ENCODE measurements at regions not wholly inside any gene's neighbourhood (a gene's known extent, or its start where the extent isn't known, plus 50 kb on each side); places are given as distances from the start of the nearest gene placed in this dataset.
"Not testable (repeated sequence)": the region's sequence is repeated elsewhere in the genome, so short reads cannot be mapped to it uniquely, and the experiment has no call there.

DNA sequence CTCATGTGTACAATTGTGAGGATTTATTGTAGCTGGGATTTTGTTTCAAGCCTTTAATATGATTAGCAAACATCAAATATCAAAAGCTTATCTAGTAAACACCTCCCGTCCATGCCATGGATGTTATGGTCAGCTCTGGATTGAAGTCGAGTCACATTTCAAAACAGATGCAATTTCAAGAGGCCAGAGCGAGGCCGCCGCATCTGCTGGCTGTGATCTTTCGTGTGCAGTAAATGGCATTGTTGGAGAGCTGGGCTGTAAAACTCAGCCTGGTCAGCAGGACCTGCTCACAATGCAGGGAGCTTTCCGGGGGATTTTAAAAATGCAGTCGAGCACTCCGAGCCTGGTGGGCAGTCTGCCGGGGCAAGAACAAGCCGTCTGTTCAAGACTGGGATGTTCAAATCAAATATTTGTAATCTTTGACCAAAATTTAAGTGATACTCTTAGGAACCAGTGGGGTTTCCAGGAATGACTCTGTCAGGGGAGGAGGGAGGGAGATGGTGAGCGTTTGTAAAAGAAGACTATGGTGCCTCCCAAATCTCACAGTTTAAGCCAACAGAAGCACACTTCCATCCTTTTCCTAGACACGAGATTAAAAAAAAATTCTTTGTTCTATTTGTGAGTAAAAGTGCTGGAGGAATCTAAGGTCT is 97.6 kb downstream of the MYCN start:
- no peak for DNase-seq (ENCODE audit: low read depth in 2 of 2)

DNA sequence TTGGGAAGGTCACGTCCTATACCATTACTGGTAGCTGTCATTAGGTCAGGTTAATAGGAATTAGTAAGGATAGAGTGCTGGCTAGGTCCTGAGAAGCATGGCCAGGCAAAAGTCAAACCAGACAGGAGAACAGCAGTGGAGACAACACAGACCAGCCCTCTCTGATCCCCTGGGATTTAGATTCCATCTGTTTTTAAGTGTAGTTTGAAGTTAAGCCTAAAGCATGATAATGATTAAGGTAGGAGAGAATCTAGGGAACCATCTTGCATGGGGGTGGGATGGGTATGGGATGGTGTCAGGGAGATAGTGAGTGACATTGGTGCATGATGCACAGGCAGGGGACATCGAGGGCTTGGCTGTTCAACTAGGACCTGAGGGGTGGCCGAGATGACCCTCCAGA is 96.6 kb downstream of the MYCN start:
- no peak for DNase-seq (ENCODE audit: low read depth in 2 of 2)

DNA sequence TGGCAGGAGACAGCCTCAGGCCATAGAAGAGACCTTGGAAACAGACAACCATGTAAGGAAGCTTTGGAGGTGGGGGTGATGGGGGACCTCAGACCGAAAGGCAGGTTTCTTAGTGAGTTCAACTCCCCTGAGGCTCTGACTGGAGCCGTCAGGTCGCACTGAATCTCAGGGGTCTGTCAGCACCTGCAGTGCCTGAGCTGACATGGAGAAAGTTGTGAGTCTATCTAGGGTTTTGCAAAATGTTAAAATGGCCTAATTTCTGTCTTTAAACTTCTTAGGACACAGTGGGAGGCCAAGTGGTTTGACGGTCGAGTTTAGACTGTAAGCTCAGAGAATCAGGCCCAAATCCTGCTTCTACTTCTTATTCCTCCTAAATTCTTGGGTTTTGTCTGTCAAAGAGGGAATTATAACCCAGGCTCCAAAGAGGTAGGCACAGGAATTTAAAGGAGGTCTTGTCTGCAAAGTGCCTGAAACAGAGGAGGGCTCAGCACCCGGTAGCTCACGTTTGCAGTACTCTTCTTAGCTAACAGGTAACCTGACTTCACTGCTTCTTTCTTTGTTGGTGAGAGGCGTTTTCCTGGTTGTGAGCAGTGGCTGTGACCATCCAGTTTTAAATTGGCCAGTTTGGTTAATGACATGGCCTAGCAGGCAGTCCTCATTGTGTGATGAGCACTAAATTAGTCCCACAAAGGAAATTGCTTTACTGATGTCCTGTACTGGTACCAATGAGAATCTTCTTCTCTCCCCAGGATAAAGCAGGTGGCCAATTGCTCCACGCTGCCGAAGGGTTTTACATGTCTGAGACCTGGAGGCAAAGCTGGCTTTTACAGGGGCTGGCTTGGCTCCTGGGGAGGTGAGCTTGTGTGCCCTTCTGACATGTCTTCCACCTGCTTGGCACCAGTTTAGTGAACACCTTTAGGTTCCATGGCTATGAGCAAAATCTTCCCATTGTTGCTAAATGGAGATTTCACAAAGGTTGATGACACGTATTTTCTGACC is 95.7 kb downstream of the MYCN start:
- DNase-seq (ENCODE audit: low read depth in 2 of 2): no peak

DNA sequence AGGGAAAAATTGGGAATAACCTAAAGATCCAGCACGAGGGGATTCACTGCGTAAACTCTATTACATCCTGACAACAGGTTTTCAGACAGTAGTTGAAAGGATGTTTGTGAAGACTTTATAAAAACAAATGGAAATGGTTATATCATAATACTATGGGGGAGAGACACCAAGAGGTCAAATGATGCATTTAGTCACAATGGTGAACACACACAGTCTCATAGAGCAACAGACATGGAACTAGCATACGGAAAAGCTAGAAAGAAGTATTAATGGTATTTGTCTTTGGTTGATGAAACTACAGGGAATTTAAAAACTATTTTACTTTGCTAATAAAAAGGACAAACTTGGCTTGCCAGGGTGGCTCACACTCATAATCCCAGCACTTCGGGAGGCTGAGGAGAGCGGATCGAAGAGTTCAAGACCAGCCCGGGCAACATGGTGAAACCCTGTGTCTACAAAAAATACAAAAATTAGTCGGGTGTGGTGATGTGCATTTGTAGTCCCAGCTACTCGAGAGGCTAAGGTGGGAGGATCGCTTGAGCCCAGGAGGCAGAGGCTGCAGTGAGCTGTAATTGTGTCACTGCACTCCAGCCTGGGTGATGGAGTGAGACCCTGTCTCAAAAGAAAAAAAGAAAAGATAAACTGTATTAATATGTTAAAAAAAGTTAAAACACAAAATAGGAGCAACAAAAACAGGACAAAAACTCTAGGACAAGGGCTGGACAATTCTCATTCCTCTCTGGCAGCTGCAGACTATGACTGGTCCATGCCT is 94.8 kb downstream of the MYCN start:
- DNase-seq (ENCODE audit: low read depth in 2 of 2): no peak

DNA sequence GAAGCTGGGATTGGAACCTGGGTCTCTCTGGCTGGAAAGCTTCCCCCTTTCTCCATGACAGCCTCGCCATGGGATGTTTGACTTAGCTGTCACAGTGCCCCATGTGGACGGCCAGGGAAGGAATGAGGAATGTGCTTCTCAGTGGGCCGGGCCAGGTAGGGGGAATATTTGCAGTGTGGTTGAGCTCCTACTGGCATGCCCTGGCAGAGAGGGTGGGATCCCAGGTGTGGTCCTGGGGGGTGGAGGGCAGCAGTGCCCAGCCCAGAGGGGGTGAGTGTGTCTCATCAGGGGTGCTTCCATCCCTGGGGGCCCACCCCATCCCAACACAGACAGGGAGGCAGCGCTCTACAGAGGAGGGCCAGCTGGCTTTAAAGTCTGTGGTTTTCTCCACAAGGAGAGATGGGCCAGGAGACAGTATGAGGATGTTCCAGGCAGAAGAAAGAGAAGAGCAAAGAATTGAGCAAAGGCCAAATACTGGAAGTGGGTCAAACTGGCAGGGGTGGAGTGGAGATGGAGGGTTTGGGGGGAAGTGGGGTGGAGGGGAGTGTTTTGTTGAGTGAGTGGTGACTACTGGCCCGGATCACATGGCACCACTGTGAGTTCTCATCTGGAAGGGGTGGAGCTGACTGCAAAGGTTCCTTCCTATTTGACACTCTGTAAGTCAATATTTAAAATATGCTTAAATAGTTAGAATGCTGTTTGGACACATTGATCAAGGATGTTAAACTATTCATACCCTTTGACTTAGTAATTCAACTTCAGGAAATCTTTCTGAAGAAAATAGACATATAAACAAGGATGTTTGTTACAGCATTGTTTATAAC is 94.0 kb downstream of the MYCN start:
- no peak for DNase-seq (ENCODE audit: low read depth in 2 of 2)

DNA sequence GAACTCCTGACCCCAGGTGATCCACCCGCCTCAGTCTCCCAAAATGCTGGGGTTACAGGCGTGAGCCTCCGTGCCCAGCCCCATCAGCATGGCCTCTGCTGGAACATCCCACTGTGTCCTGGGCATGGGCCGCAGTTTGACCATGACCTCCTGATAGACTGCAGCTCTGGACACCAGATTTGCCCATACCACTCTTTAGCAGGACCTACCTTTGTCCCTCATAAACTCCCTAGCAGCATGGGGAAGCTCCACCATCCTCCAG is 92.6 kb downstream of the MYCN start:
- no peak for DNase-seq (ENCODE audit: low read depth in 2 of 2)

DNA sequence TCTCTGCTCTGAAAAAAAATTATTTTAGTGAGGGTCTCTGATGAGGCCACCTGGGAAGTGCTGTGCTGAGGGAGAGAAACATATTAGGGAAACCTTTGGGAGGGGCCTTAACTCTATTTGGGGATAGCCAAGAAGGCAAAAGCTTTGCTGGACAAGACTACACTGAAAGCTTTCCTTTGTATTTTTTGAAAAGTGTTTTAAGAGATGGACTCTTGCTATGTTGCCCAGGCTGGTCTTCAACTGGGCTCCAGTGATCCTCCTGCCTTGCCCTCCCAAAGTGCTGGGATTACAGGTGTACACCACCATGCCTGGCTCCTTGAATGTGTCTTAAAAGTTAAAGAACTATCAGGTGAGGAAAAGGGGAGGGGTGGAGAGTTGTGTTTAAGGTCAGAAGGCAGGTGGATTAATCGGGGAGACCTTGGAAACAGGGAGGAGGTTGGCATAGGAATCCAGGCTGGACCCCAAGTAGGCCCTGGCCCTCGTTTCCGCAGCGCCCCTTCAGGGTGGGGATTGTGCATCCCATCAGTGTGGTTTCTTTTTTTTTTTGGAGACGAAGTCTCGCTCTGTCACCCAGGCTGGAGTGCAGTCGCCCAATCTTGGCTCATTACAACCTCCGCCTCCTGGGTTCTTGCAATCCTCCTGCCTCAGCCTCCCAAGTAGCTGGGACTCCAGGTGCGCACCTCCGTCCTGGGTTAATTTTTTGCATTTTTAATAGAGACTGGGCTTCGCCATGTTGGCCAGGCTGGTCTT is 92.1 kb downstream of the MYCN start:
- DNase-seq (ENCODE audit: low read depth in 2 of 2): no peak

DNA sequence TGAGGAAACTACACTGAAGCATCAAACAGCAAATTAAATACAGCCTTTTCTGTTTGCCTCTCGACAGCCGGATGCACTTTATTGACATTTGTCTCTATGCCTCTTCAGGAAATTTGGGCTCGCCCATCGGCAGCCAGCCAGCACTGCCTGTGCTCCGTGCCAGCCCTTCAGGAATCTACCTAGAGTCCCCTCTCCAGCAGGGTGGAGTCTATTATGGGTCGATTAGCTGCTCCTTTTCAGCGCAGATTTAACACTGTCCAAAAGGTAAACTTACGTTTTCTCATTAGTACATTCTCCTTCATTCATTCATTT is 91.5 kb downstream of the MYCN start:
- no peak for DNase-seq (ENCODE audit: low read depth in 2 of 2)

DNA sequence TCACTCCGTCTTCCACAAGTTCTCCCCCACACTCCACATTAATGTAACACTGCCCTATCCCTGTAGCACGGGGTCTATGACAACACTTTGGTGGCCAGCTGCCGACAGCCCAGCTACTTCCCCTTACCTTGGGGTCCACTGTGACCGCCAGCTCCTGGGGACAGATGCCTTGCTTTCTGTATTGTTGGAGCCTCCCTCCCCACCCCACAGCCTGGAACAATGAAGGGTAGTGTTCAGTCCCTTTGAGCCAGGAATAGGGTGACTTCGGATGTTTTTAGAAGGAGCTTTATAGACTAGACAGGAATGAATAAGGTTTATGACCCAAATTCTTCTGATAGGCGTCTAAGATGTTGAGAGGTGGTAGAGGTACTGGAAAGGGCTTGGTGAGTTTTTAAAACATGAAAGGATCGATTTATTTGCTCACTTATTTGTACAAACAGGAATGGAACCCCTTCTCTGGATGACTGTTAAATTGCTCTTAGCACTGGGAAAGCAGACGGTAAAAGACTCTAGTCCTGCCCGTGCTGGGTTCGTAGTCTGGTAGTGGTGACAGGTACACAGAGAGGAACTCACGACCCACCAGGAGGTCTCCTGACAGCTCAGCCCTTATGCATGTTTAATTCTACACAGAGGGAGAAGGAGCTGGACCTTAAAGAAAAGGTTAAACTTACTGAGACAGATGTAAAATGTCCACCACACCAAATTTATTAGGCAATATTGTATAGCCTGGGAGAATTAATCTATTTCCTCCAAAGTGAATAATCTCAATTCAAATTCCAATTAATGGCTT is 90.9 kb downstream of the MYCN start:
- no peak for DNase-seq (ENCODE audit: low read depth in 2 of 2)

DNA sequence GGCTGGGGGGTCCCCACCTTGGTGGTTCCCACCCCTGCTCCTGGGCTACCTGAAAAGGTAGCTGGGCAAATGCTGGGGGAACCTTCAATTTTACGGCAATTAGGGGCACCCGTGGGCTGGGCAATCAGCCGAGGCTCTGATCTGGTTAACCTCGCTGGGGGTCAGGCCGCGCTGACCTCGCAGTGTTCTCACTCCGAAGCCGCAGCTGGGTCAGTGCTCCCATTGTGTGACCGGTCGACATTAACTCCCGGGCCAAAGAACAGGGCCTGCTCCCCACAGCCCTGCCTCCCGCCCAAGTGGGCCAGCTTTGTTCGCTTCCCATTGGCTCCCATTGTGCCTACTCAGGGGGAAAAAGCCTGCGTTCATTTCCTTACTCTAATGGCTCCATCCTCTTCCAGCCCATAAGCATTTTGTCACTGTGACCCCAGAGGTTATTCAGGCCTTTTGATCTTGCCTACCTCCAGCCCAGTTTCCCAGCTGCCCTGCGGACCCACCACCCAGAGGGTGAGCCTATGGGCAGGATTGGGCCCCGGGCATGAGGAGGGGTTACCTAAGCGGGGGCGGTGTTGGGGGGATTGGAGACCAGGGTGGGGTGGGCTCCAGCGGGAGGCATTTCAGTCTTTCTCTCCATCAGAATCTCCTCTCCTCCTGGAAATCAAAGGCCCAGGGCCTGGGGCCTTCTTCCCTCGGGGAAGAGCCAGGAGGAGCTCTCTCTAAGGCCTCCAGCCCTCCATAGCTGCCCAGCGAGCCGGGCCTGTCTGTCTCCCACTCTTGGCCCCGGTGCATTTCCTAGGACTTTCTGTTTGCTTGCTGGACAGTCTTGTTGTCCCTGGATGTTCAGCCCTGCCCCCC is 90.1 kb downstream of the MYCN start:
- DNase-seq (ENCODE audit: low read depth in 2 of 2): no peak

DNA sequence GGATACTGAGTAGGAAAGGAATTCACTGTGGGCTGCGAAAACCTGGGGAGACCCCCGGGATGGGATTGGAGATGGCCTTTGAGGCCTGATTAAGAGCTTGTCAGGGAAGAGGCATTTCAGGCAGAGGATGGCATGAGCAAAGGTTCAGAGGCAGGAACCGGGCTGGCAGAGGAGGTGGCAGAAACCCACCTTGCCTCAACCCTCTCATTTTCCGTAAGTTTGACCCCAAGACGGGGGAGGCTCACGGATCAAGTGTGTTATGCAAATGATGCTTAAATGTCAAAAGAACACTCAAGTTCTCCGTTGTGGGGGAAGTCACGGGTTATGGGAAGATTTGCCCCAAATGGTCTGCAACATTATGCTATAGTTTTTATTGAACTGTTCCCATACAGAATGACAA is 88.3 kb downstream of the MYCN start:
- DNase-seq (ENCODE audit: low read depth in 2 of 2): no peak

DNA sequence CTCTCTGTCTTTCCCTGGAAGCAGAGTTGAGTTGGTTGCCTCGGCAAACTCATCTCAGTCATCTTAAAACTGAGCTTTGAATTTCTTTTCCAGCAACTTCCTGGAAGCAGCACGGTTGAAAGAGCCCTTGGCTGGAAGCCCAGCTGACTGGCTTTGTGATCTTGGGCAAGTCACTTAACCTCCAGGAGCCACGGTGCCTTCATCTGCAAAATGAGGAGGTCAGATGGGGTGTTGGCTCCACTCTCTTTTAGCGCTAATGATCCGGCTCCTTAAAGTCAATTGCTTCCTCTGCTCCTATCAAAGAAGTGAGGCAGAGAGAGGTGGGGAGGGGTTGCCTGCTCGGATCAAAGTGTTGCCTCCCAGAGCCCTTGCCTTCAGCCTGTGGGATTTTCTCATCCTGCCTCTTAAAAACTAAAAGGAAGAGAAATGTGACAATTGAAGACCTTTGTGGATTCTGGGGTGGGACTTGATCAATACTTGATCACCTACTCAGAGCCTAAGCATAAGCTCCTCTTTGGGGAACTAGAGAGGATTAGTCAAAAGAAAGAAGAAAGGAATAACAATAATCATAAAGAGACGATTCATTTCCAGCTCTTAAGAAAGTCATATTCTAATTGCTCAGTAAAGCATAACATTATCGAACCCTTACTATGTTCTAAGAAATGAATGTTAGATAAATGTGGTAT is 86.6 kb downstream of the MYCN start:
- DNase-seq (ENCODE audit: low read depth in 2 of 2): no peak

DNA sequence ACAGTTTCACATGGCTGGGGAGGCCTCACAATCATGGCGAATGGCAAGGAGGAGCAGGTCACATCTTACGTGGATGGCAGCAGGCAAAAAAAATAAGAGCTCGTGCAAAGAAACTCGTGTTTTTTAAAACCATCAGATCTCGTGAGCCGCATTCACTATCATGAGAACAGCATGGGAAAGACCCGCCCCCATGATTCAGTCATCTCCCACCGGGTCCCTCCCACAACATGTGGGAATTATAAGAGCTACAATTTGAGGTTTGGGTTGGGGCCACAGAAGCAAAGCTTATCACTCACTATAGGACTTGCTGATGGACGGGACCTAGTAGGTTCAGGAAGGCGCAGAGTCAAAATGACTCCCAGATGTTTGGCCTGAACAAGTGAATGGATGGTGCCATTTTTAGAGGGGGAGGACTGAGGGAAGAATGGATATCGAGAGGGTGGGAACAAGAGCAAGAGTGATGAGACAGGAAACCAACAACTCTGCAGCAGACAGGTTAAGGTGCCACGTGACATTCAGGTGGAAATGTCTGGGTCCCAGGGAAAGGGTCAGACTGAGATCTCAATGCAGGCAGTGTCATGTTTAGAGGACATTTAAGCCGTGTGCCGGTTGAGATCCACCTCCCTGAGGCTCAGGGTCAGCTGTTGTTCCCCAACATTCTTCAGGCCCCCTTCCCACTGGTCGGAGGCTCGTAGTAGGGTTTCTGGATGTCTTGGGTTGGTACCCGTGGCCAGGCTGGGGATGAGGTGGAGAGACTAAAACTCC is 85.7 kb downstream of the MYCN start:
- DNase-seq (ENCODE audit: low read depth in 2 of 2): no peak

DNA sequence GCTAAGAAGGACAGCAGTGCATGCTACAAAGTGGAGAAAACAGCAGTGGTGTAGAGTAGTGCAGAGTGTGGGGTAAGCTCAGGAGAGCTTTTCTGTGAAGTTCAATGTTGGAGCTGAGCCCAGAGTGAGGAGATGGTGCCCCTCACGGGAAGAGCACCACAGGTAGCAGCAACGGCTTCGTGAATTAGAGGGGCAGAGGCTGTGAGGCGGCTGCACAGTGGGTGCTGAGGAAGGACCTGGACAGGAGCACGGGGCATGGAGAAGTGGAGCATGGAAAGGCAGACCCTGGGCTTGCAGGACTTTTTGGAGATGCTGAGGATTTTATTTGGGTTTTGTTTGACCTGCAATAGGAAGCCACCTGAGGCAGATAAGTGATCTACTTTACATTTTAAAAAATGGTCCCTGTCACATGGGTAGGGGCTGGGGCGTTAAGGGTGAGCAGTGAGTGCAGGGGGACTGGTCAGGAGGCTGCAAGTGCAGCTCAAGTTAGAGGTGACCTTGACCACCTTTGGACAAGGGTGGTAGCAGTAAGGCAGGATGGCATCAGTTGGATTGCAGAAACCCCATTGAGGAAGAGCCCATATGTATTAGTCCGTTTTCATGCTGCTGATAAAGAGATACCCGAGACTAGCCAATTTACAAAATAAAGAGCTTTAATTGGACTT is 85.0 kb downstream of the MYCN start:
- no peak for DNase-seq (ENCODE audit: low read depth in 2 of 2)

DNA sequence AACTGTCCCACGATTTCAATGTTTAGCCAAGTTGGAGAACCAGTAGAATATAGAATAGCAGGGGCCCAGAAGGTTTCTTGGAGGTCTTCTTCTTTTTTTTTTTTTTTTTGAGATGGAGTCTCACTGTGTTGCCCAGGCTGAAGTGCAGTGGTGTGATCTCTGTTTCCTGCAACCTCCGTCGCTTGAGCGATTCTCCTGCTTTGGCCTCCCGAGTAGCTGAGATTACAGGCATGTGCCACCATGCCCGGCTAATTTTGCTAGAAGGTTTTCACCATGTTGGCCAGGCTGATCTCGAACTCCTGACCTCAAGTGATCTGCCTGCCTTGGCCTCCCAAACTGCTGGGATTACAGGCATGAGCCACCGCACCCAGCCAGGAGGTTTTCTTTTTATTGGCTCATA is 84.3 kb downstream of the MYCN start:
- not testable (repeated sequence) for DNase-seq (ENCODE audit: low read depth in 2 of 2)

DNA sequence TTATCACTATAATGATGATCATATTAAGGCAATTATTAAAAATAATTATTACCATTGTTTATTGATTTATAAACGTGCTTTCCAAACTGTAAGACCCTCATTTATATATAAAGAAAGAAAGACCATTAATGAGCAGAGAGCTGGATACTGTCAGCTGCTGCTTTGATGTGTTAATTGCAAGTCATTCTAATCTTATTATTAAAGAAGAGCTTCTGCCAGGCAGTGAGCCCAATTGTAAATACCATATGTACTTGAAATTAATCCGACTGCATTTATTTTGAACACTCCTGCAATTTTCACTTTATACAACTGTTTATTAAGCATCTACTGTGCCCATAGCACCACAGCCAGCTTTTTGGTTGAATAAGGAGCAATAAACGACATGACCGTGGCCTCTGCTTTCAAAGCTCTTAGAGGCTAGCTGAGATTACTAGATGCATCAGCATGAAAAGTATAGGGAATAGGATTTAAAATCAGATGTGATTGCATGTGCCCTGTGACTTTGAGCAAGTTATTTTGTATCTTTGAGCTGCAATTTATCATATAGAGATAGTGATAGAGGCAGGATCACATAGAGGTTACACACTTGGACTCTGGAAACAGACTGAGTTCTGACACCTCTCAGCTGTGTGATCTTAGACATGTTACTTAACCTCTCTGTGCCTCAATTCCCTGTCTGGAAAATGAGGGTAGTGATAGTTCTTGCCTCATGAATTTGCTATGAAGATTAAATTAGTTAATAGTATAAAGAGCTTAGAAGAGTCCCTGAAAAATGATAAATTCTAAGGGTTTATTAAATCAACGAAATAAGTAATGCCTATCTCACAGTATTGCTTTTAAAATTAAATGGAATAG is 83.4 kb downstream of the MYCN start:
- DNase-seq (ENCODE audit: low read depth in 2 of 2): no peak
